DND-41 (cell line): ENCODE measurements at regions not wholly inside any gene's neighbourhood (a gene's known extent, or its start where the extent isn't known, plus 50 kb on each side); places are given as distances from the start of the nearest gene placed in this dataset.

Experiments
- CTCF ChIP-seq: IDR thresholded peaks from 2 replicates; pipeline ENCODE4 v1.5.1; 2012; ENCODE audit warnings: borderline replicate concordance, low read length, moderate library complexity, mild to moderate bottlenecking; ENCODE audit not compliant: poor library complexity, severe bottlenecking; ENCODE audit errors: extremely low read depth
- EZH2 ChIP-seq: IDR thresholded peaks from 3 replicates; pipeline ENCODE4 v1.6.1; 2012; ENCODE audit warnings: borderline replicate concordance, low read depth, mild to moderate bottlenecking, moderate library complexity, low read length, inconsistent platforms; ENCODE audit not compliant: severe bottlenecking

GRCh38 chr18:75745147-75745546 is 317.6 kb upstream of the SMIM21 start:
- TF ChIP-seq CTCF = no peak
- no peak for TF ChIP-seq EZH2
